ENCODE measurements at regions not wholly inside any gene's neighbourhood (a gene's known extent, or its start where the extent isn't known, plus 50 kb on each side); places are given as distances from the start of the nearest gene placed in this dataset.
"Not testable (repeated sequence)": the region's sequence is repeated elsewhere in the genome, so short reads cannot be mapped to it uniquely, and the experiment has no call there.

- no peak for DNase-seq
These were observed 123.7 kb upstream of the FAM3C start for GRCh38 chr7:121519548-121520521.

GRCh38 chr7:121517591-121517990 lies 121.5 kb upstream of the FAM3C start:
- DNase-seq, result no peak

- no peak for DNase-seq
These were observed 120.7 kb upstream of the FAM3C start for GRCh38 chr7:121516821-121517220.

GRCh38 chr7:121515630-121516401 lies 119.7 kb upstream of the FAM3C start:
- DNase-seq, result no peak

GRCh38 chr7:121515229-121515628 lies 119.1 kb upstream of the FAM3C start:
- no peak for DNase-seq

- DNase-seq, result no peak
These were observed 117.0 kb upstream of the FAM3C start for GRCh38 chr7:121513105-121513504.

GRCh38 chr7:121510858-121511482 lies 114.9 kb upstream of the FAM3C start:
- no peak for DNase-seq

- no peak for DNase-seq
These were observed 114.2 kb upstream of the FAM3C start for GRCh38 chr7:121510302-121510701.

- no peak for DNase-seq
These were observed 109.6 kb upstream of the FAM3C start for GRCh38 chr7:121505540-121506182.

- DNase-seq, result peak in 1 of 2 experiments; percentile 34
These were observed 108.9 kb upstream of the FAM3C start for GRCh38 chr7:121505021-121505420.

- DNase-seq, result peak in 1 of 2 experiments; percentile 62
These were observed 108.4 kb upstream of the FAM3C start for GRCh38 chr7:121504482-121504881.

- DNase-seq, result no peak
These were observed 107.6 kb upstream of the FAM3C start for GRCh38 chr7:121503730-121504129.

GRCh38 chr7:121503039-121503438 lies 106.9 kb upstream of the FAM3C start:
- DNase-seq, result no peak

GRCh38 chr7:121501566-121501965 lies 105.5 kb upstream of the FAM3C start:
- DNase-seq, result no peak

- DNase-seq, result no peak
These were observed 104.4 kb upstream of the FAM3C start for GRCh38 chr7:121500360-121501058.

GRCh38 chr7:121499624-121500023 lies 103.5 kb upstream of the FAM3C start:
- DNase-seq, result no peak

GRCh38 chr7:121498816-121499215 lies 102.7 kb upstream of the FAM3C start:
- DNase-seq, result no peak

GRCh38 chr7:121497545-121497944 lies 101.4 kb upstream of the FAM3C start:
- not testable (repeated sequence) for DNase-seq

GRCh38 chr7:121494516-121494915 lies 98.4 kb upstream of the FAM3C start:
- no peak for DNase-seq

- DNase-seq, result no peak
These were observed 97.4 kb upstream of the FAM3C start for GRCh38 chr7:121493553-121493952.

GRCh38 chr7:121490309-121490708 lies 94.2 kb upstream of the FAM3C start:
- no peak for DNase-seq

- no peak for DNase-seq
These were observed 93.3 kb upstream of the FAM3C start for GRCh38 chr7:121489440-121489839.
